SK-N-SH (cell line): ENCODE measurements at regions not wholly inside any gene's neighbourhood (a gene's known extent, or its start where the extent isn't known, plus 50 kb on each side); places are given as distances from the start of the nearest gene placed in this dataset.

Source experiments
- CHD2 ChIP-seq: fragments of 150-350 bp; IDR thresholded peaks from 2 replicates; pipeline ENCODE4 v1.6.1; 2018; ENCODE audit warnings: low read length; ENCODE audit not compliant: partially characterized antibody
- EP300 ChIP-seq, 2 experiments: IDR thresholded peaks; 2 replicates each; pipeline versions ENCODE4 v1.4.0 to v1.6.1; 2012; ENCODE audit warnings: borderline replicate concordance in 1 of 2, low read depth in 1 of 2, low read length in 1 of 2
- EZH2phosphoT487 ChIP-seq: fragments of 200-600 bp; sonication (generic); IDR thresholded peaks from 2 replicates; pipeline ENCODE4 v1.6.1; 2017; ENCODE audit warnings: low read depth, mixed run types, mild to moderate bottlenecking, antibody characterized with exemption, moderate library complexity, borderline replicate concordance
- FOXM1 ChIP-seq: IDR thresholded peaks from 2 replicates; pipeline ENCODE4 v1.4.0; 2012; ENCODE audit warnings: low read depth, mild to moderate bottlenecking
- NRF1 ChIP-seq: IDR thresholded peaks from 2 replicates; pipeline ENCODE4 v1.6.1; 2012; ENCODE audit warnings: low read depth, mild to moderate bottlenecking, low read length
- RAD21 ChIP-seq: IDR thresholded peaks from 2 replicates; pipeline ENCODE4 v1.6.1; 2012; ENCODE audit warnings: mild to moderate bottlenecking, low read length
- TEAD4 ChIP-seq: IDR thresholded peaks from 2 replicates; pipeline ENCODE4 v1.4.0; 2012; ENCODE audit warnings: mild to moderate bottlenecking, borderline replicate concordance; ENCODE audit not compliant: insufficient read depth
- TF ChIP-seq, protein P1 (sequence below): fragments of 200-600 bp; sonication (generic); IDR thresholded peaks from 2 replicates; pipeline ENCODE4 v1.6.1; 2017; ENCODE audit warnings: antibody characterized with exemption, mild to moderate bottlenecking, moderate library complexity
- TF ChIP-seq, protein P2 (sequence below): IDR thresholded peaks from 2 replicates; pipeline ENCODE4 v1.4.0; 2012; ENCODE audit warnings: low read depth
- TF ChIP-seq, protein P3 (sequence below): IDR thresholded peaks from 2 replicates; pipeline ENCODE4 v1.4.0; 2012; ENCODE audit warnings: low read depth, borderline replicate concordance
- TF ChIP-seq, protein P4 (sequence below): fragments of 150-350 bp; IDR thresholded peaks from 2 replicates; pipeline ENCODE4 v1.6.1; 2017; ENCODE audit warnings: antibody characterized with exemption, low read length, low read depth, borderline replicate concordance

DNA sequence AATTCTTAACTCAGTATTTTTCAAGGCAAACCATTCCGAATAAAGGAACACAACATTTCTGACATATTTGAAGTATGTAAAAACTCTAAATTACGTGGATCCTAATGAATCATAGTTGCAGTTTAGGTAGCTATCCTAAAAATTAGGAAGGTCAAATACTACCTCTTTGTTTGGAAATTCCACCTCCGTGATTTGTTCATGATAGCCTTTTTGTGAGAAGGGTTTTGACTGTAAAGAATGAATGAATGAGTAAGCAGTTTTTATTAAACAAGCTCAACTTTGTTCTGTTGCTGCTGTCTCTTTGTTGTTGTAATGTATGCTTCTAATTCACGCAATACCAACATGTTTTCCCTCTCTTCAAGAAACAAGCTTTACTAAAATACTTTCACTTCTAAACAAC is 840.4 kb downstream of the USP25 start:
- TF ChIP-seq, protein P1, sequence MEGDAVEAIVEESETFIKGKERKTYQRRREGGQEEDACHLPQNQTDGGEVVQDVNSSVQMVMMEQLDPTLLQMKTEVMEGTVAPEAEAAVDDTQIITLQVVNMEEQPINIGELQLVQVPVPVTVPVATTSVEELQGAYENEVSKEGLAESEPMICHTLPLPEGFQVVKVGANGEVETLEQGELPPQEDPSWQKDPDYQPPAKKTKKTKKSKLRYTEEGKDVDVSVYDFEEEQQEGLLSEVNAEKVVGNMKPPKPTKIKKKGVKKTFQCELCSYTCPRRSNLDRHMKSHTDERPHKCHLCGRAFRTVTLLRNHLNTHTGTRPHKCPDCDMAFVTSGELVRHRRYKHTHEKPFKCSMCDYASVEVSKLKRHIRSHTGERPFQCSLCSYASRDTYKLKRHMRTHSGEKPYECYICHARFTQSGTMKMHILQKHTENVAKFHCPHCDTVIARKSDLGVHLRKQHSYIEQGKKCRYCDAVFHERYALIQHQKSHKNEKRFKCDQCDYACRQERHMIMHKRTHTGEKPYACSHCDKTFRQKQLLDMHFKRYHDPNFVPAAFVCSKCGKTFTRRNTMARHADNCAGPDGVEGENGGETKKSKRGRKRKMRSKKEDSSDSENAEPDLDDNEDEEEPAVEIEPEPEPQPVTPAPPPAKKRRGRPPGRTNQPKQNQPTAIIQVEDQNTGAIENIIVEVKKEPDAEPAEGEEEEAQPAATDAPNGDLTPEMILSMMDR = no peak
- TF ChIP-seq NRF1 (no peak), EZH2phosphoT487 (no peak), TEAD4 (no peak), EP300 (IDR thresholded peaks at IDR 0.05; ENCODE audit: borderline replicate concordance in 1 of 2, low read depth in 1 of 2, low read length in 1 of 2) (no peak), FOXM1 (no peak), RAD21 (no peak), CHD2 (no peak)
- TF ChIP-seq, protein P2, sequence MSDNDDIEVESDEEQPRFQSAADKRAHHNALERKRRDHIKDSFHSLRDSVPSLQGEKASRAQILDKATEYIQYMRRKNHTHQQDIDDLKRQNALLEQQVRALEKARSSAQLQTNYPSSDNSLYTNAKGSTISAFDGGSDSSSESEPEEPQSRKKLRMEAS = no peak
- TF ChIP-seq, protein P3, sequence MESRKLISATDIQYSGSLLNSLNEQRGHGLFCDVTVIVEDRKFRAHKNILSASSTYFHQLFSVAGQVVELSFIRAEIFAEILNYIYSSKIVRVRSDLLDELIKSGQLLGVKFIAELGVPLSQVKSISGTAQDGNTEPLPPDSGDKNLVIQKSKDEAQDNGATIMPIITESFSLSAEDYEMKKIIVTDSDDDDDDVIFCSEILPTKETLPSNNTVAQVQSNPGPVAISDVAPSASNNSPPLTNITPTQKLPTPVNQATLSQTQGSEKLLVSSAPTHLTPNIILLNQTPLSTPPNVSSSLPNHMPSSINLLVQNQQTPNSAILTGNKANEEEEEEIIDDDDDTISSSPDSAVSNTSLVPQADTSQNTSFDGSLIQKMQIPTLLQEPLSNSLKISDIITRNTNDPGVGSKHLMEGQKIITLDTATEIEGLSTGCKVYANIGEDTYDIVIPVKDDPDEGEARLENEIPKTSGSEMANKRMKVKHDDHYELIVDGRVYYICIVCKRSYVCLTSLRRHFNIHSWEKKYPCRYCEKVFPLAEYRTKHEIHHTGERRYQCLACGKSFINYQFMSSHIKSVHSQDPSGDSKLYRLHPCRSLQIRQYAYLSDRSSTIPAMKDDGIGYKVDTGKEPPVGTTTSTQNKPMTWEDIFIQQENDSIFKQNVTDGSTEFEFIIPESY = no peak
- TF ChIP-seq, protein P4, sequence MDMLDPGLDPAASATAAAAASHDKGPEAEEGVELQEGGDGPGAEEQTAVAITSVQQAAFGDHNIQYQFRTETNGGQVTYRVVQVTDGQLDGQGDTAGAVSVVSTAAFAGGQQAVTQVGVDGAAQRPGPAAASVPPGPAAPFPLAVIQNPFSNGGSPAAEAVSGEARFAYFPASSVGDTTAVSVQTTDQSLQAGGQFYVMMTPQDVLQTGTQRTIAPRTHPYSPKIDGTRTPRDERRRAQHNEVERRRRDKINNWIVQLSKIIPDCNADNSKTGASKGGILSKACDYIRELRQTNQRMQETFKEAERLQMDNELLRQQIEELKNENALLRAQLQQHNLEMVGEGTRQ = no peak
